ENCODE measurements at regions not wholly inside any gene's neighbourhood (a gene's known extent, or its start where the extent isn't known, plus 50 kb on each side); places are given as distances from the start of the nearest gene placed in this dataset.

- ATAC-seq (no peak), DNase-seq (ENCODE audit: low read depth in 1 of 2, low spot score in 1 of 2) (no peak), FAIRE-seq (no peak)
- TF ChIP-seq ZFP36 (IDR thresholded peaks at IDR 0.05; ENCODE audit: borderline replicate concordance, partially characterized antibody), result no peak
- no peak for TF ChIP-seq MAZ (IDR thresholded peaks at IDR 0.05; ENCODE audit: borderline replicate concordance, low read depth, low read length)
- no peak for TF ChIP-seq MYC (IDR thresholded peaks at IDR 0.05; ENCODE audit: borderline replicate concordance, low read length)
- TF ChIP-seq USF2 (IDR thresholded peaks at IDR 0.05), result no peak
- no peak for TF ChIP-seq HOXB13 (CRISPR knock-in tag; IDR thresholded peaks at IDR 0.05; ENCODE audit: low read depth)
- TF ChIP-seq CHD2 (IDR thresholded peaks at IDR 0.05; ENCODE audit: low read length, partially characterized antibody), result no peak
- TF ChIP-seq CTCF (IDR thresholded peaks at IDR 0.05), result no peak
- no peak for TF ChIP-seq EHF (CRISPR knock-in tag; IDR thresholded peaks at IDR 0.05)
- TF ChIP-seq NFE2L2 (conservative IDR thresholded peaks at IDR 0.05; ENCODE audit: low read length), result no peak
- no peak for TF ChIP-seq TFCP2L1 (CRISPR knock-in tag; IDR thresholded peaks at IDR 0.05)
- TF ChIP-seq RCOR1 (IDR thresholded peaks at IDR 0.05; ENCODE audit: low read depth, low read length), result no peak
- TF ChIP-seq EP300 (IDR thresholded peaks at IDR 0.05), result no peak
- no peak for TF ChIP-seq KDM5A (IDR thresholded peaks at IDR 0.05)
- no peak for TF ChIP-seq PBX3 (IDR thresholded peaks at IDR 0.05)
- TF ChIP-seq NPAS2 (CRISPR knock-in tag; IDR thresholded peaks at IDR 0.05; ENCODE audit: borderline replicate concordance), result no peak
- no peak for TF ChIP-seq JUN (IDR thresholded peaks at IDR 0.05)
- POLR2A ChIA-PET, result no interaction called here
- CTCF ChIA-PET, result no interaction called here
- Histone ChIP-seq H3K27ac (no peak overlapping the region), H3K4me3 (no peak overlapping the region), H3K4me1 (no peaks in the 10 kb centered on the region), H3K4me2 (no peak overlapping the region), H3K9me3 (no peaks in the 10 kb centered on the region)
- WGBS (ENCODE audit: missing lambda C conversion rate), result 66% methylated on average over 1 of the region's 1 CpG
Measured at GRCh38 chr1:193661385-193661784, 475.0 kb upstream of the B3GALT2 start.

- no peak overlapping the region for H3K4me3 ChIP-seq
- no peaks in the 10 kb centered on the region for H3K9me3 ChIP-seq
- ChIA-PET POLR2A (no interaction called here), CTCF (interaction anchor here (1.0 kb wide), 1 partner anchor 265 kb away, joined by 3 read pairs; no protein-coding TSS in a partner anchor)
- no peak for FAIRE-seq
- no peak overlapping the region for H3K27ac ChIP-seq
- 24% methylated on average over 1 of the region's 1 CpG for WGBS (ENCODE audit: missing lambda C conversion rate)
- no peak for DNase-seq (ENCODE audit: low read depth in 1 of 2, low spot score in 1 of 2)
- H3K4me2 ChIP-seq, result no peak overlapping the region
- no peak for ATAC-seq
- TF ChIP-seq BHLHE40 (IDR thresholded peaks at IDR 0.05; ENCODE audit: low read depth, low read length), result no peak
- no peak for TF ChIP-seq ZFP36 (IDR thresholded peaks at IDR 0.05; ENCODE audit: borderline replicate concordance, partially characterized antibody)
- TF ChIP-seq HEYL (CRISPR knock-in tag; IDR thresholded peaks at IDR 0.05), result no peak
- TF ChIP-seq MAX (IDR thresholded peaks at IDR 0.05), result no peak
- TF ChIP-seq TP53 (CRISPR knock-in tag; IDR thresholded peaks at IDR 0.05), result no peak
- TF ChIP-seq REST (IDR thresholded peaks at IDR 0.05), result no peak
- no peak for TF ChIP-seq EHF (CRISPR knock-in tag; IDR thresholded peaks at IDR 0.05)
- TF ChIP-seq EHMT2 (IDR thresholded peaks at IDR 0.05; ENCODE audit: low read depth), result no peak
- no peaks in the 10 kb centered on the region for H3K4me1 ChIP-seq
Measured at GRCh38 chr1:193660428-193660827, 474.0 kb upstream of the B3GALT2 start.

Data from A549 (cell line).